H9 (cell line): ENCODE measurements at regions not wholly inside any gene's neighbourhood (a gene's known extent, or its start where the extent isn't known, plus 50 kb on each side); places are given as distances from the start of the nearest gene placed in this dataset.

Experiments used
- DNase-seq: peaks from one replicate; pipeline ENCODE4 v3.0.0-alpha.2; 2017
- H2AFZ ChIP-seq: one replicate; pipeline ENCODE4 v1.6.1; 2013; ENCODE audit warnings: mild to moderate bottlenecking, low read length, control low read depth, moderate library complexity
- H2AK5ac ChIP-seq: 2 replicates; pipeline ENCODE4 v1.6.1; 2013; ENCODE audit warnings: low read length, control low read depth, mixed read lengths; ENCODE audit not compliant: insufficient read length
- H2BK120ac ChIP-seq: one replicate; pipeline ENCODE4 v1.6.1; 2013; ENCODE audit warnings: low read depth, mild to moderate bottlenecking, low read length, control low read depth, inconsistent platforms; ENCODE audit not compliant: poor library complexity, severe bottlenecking
- H2BK12ac ChIP-seq: 2 replicates; pipeline ENCODE4 v1.6.1; 2013; ENCODE audit warnings: low read length, control low read depth, mixed read lengths, low read depth; ENCODE audit not compliant: insufficient read length
- H2BK15ac ChIP-seq: 2 replicates; pipeline ENCODE4 v1.6.1; 2013; ENCODE audit warnings: low read depth, low read length, control low read depth
- H2BK20ac ChIP-seq: one replicate; pipeline ENCODE4 v1.6.1; 2013; ENCODE audit warnings: low read depth, mild to moderate bottlenecking, low read length, control low read depth, inconsistent platforms; ENCODE audit not compliant: poor library complexity, severe bottlenecking
- H2BK5ac ChIP-seq: 2 replicates; pipeline ENCODE4 v1.6.1; 2013; ENCODE audit warnings: low read length, control low read depth, mixed read lengths; ENCODE audit not compliant: insufficient read length
- H3K14ac ChIP-seq: 2 replicates; pipeline ENCODE4 v1.6.1; 2013; ENCODE audit warnings: low read length, control low read depth; ENCODE audit not compliant: insufficient read depth
- H3K18ac ChIP-seq: 2 replicates; pipeline ENCODE4 v1.6.1; 2013; ENCODE audit warnings: low read depth, mild to moderate bottlenecking, mixed read lengths, low read length, control low read depth; ENCODE audit not compliant: insufficient read length
- H3K23ac ChIP-seq: 2 replicates; pipeline ENCODE4 v1.6.1; 2013; ENCODE audit warnings: low read length, control low read depth, mixed read lengths, low read depth; ENCODE audit not compliant: insufficient read length
- H3K23me2 ChIP-seq: 2 replicates; pipeline ENCODE4 v1.6.1; 2013; ENCODE audit warnings: low read depth, mild to moderate bottlenecking, mixed read lengths, low read length, control low read depth; ENCODE audit not compliant: insufficient read length, poor library complexity, severe bottlenecking
- H3K27ac ChIP-seq: 2 replicates; pipeline ENCODE4 v1.5.1; 2013; ENCODE audit warnings: low read length, control low read depth, mixed read lengths, low read depth; ENCODE audit not compliant: insufficient read length
- H3K27me3 ChIP-seq: 2 replicates; pipeline ENCODE4 v1.6.1; 2013; ENCODE audit warnings: low read length, control low read depth, inconsistent platforms; ENCODE audit not compliant: insufficient read depth
- H3K4ac ChIP-seq: 2 replicates; pipeline ENCODE4 v1.6.1; 2013; ENCODE audit warnings: low read depth, mild to moderate bottlenecking, control low read depth, inconsistent platforms, low read length, moderate library complexity
- H3K4me1 ChIP-seq: 2 replicates; pipeline ENCODE4 v1.6.1; 2013; ENCODE audit warnings: low read length, control low read depth, inconsistent platforms; ENCODE audit not compliant: insufficient read depth
- H3K4me2 ChIP-seq: 2 replicates; pipeline ENCODE4 v1.6.1; 2013; ENCODE audit warnings: low read length, control low read depth, mixed read lengths; ENCODE audit not compliant: insufficient read length, insufficient read depth
- H3K56ac ChIP-seq: 2 replicates; pipeline ENCODE4 v1.6.1; 2013; ENCODE audit warnings: low read depth, mild to moderate bottlenecking, mixed read lengths, low read length, control low read depth; ENCODE audit not compliant: insufficient read length
- H3K79me1 ChIP-seq: 2 replicates; pipeline ENCODE4 v1.6.1; 2013; ENCODE audit warnings: low read depth, mild to moderate bottlenecking, moderate library complexity, low read length, control low read depth, inconsistent platforms; ENCODE audit not compliant: insufficient read depth, poor library complexity, severe bottlenecking
- H3K79me2 ChIP-seq: 2 replicates; pipeline ENCODE4 v1.6.1; 2013; ENCODE audit warnings: low read length, control low read depth, inconsistent platforms; ENCODE audit not compliant: insufficient read depth
- H3K9ac ChIP-seq: 2 replicates; pipeline ENCODE4 v1.6.1; 2013; ENCODE audit warnings: low read length, control low read depth, mixed read lengths; ENCODE audit not compliant: insufficient read length; ENCODE audit errors: extremely low read depth
- H3K9me3 ChIP-seq: one replicate; pipeline ENCODE4 v1.6.1; 2013; ENCODE audit warnings: low read depth, low read length, inconsistent platforms; ENCODE audit not compliant: control insufficient read depth
- H3T11ph ChIP-seq: one replicate; pipeline ENCODE4 v1.6.1; 2013; ENCODE audit warnings: mild to moderate bottlenecking, low read length, control low read depth, inconsistent platforms
- H4K20me1 ChIP-seq: one replicate; pipeline ENCODE4 v1.6.1; 2013; ENCODE audit not compliant: control insufficient read depth, insufficient read length, insufficient read depth
- H4K5ac ChIP-seq: 2 replicates; pipeline ENCODE4 v1.6.1; 2013; ENCODE audit warnings: low read depth, mild to moderate bottlenecking, mixed read lengths, low read length, control low read depth; ENCODE audit not compliant: insufficient read length
- H4K8ac ChIP-seq: replicated peaks from 2 replicates; pipeline ENCODE4 v1.6.1; 2013; ENCODE audit warnings: low read length, control low read depth, mixed read lengths, low read depth; ENCODE audit not compliant: insufficient read length
- H4K91ac ChIP-seq: 2 replicates; pipeline ENCODE4 v1.6.1; 2013; ENCODE audit warnings: low read depth, mild to moderate bottlenecking, moderate library complexity, mixed read lengths, low read length, control low read depth; ENCODE audit not compliant: insufficient read length
- H3K27ac Mint-ChIP-seq, 3 experiments: 2 replicates in 2 of 3; 3 replicates in 1 of 3; pipeline ENCODE4 v1.8.0; 2020 to 2021; ENCODE audit warnings: mixed read lengths in 3 of 3, mild to moderate bottlenecking in 1 of 3, moderate library complexity in 1 of 3
- H3K27me3 Mint-ChIP-seq: 2 replicates; pipeline ENCODE4 v1.8.0; 2021; ENCODE audit warnings: low read depth, mild to moderate bottlenecking, moderate library complexity, mixed read lengths
- H3K36me3 Mint-ChIP-seq, 3 experiments: 2 replicates in 2 of 3; 3 replicates in 1 of 3; pipeline ENCODE4 v1.8.0; 2020 to 2021; ENCODE audit warnings: low read depth in 3 of 3, mixed read lengths in 3 of 3; ENCODE audit not compliant: insufficient read depth in 1 of 3
- H3K4me1 Mint-ChIP-seq, 2 experiments: 2 replicates each; pipeline ENCODE4 v1.8.0; 2020; ENCODE audit warnings: mixed read lengths in 2 of 2
- H3K4me3 Mint-ChIP-seq, 2 experiments: 2 replicates in 1 of 2; 3 replicates in 1 of 2; pipeline ENCODE4 v1.8.0; 2020 to 2021; ENCODE audit warnings: mild to moderate bottlenecking in 2 of 2, mixed read lengths in 2 of 2, moderate library complexity in 1 of 2
- H3K9me3 Mint-ChIP-seq, 2 experiments: 2 replicates in 1 of 2; 3 replicates in 1 of 2; pipeline ENCODE4 v1.8.0; 2020; ENCODE audit warnings: mild to moderate bottlenecking in 2 of 2, mixed read lengths in 2 of 2, moderate library complexity in 1 of 2
- WGBS: extraction: QIAGEN DNeasy Blood & Tissue Kit; methylation state at CpG from one replicate; pipeline ENCODE4 v1.1.7; 2013; ENCODE audit warnings: missing lambda C conversion rate, low lambda C conversion rate, mixed read lengths; ENCODE audit not compliant: insufficient read length; ENCODE audit errors: extremely low coverage; 5-methylcytosine and 5-hydroxymethylcytosine counted together
- TF ChIP-seq, protein P1 (sequence below): fragments of 200-600 bp; sonication (generic); conservative IDR thresholded peaks from 3 replicates; pipeline ENCODE4 v1.8.0; 2021; ENCODE audit warnings: antibody characterized with exemption, mild to moderate bottlenecking

DNA sequence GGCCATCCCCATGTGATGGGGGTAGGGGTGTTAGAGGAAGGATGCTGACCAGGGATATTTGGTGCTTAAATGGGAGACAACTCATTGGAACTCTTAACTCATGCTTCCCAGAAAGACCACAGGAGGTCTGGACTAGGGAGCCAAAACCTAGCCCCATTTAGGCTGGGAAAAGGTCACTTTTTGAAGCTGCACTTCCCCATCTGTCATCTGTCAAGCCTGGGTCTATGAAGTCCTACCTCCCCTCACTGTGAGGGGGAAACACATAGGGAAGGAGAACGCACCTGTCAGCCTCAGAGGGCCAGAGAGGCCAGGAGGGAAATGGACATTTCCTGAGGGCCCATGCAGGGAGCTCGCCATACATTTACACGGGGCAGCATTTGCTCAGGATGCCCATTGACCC is 321.0 kb downstream of the BCL11B start:
- H3K4ac ChIP-seq: no peak overlapping the region
- H3K9ac ChIP-seq: no peak overlapping the region
- no peak overlapping the region for H4K8ac ChIP-seq
- no peak overlapping the region for H3K23ac ChIP-seq
- no peak for DNase-seq
- no peak overlapping the region for H3K4me3 Mint-ChIP-seq
- H3K14ac ChIP-seq: no peak overlapping the region
- H3K18ac ChIP-seq: no peak overlapping the region
- H3K79me2 ChIP-seq: no peaks in the 10 kb centered on the region
- H4K91ac ChIP-seq: no peak overlapping the region
- TF ChIP-seq, protein P1, sequence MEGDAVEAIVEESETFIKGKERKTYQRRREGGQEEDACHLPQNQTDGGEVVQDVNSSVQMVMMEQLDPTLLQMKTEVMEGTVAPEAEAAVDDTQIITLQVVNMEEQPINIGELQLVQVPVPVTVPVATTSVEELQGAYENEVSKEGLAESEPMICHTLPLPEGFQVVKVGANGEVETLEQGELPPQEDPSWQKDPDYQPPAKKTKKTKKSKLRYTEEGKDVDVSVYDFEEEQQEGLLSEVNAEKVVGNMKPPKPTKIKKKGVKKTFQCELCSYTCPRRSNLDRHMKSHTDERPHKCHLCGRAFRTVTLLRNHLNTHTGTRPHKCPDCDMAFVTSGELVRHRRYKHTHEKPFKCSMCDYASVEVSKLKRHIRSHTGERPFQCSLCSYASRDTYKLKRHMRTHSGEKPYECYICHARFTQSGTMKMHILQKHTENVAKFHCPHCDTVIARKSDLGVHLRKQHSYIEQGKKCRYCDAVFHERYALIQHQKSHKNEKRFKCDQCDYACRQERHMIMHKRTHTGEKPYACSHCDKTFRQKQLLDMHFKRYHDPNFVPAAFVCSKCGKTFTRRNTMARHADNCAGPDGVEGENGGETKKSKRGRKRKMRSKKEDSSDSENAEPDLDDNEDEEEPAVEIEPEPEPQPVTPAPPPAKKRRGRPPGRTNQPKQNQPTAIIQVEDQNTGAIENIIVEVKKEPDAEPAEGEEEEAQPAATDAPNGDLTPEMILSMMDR: no peak
- no peaks in the 10 kb centered on the region for H3K9me3 ChIP-seq
- H3K27me3 ChIP-seq: no peaks in the 10 kb centered on the region; the same call in 1 of the 2 replicates
- no peak overlapping the region for H2BK12ac ChIP-seq
- H3K27ac ChIP-seq: no peak overlapping the region
- H3K23me2 ChIP-seq: no peaks in the 10 kb centered on the region
- H4K20me1 ChIP-seq: no peaks in the 10 kb centered on the region
- no peak overlapping the region for H3K4me2 ChIP-seq
- peaks cover 3% of the 10 kb centered on the region; the same call in 1 of the 2 replicates for H3K4me1 ChIP-seq
- no peak overlapping the region for H3T11ph ChIP-seq
- H4K5ac ChIP-seq: no peak overlapping the region
- H2AFZ ChIP-seq: no peak overlapping the region
- H2BK15ac ChIP-seq: no peak overlapping the region
- H3K9me3 Mint-ChIP-seq: 0 out of 5 replicates have a peak, but pooled peaks cover 0 to 2% of the 10 kb centered on the region in 2 experiments
- no peaks in the 10 kb centered on the region; the same call in 1 of the 2 replicates for H3K27me3 Mint-ChIP-seq
- no peak overlapping the region for H2AK5ac ChIP-seq
- no peak overlapping the region for H2BK120ac ChIP-seq
- no peak overlapping the region for H2BK20ac ChIP-seq
- no peaks in the 10 kb centered on the region for H3K36me3 Mint-ChIP-seq
- no peak overlapping the region for H3K27ac Mint-ChIP-seq
- H2BK5ac ChIP-seq: no peak overlapping the region
- no peak overlapping the region for H3K56ac ChIP-seq
- no CpG with 5 or more reads among the region's 3 CpGs for WGBS
- peaks cover 20 to 24% of the 10 kb centered on the region in 2 experiments for H3K4me1 Mint-ChIP-seq
- no peaks in the 10 kb centered on the region for H3K79me1 ChIP-seq
